Esophagus muscularis mucosa (tissue), 4 donors: ENCODE measurements at regions not wholly inside any gene's neighbourhood (a gene's known extent, or its start where the extent isn't known, plus 50 kb on each side); places are given as distances from the start of the nearest gene placed in this dataset.
"Not testable (repeated sequence)": the region's sequence is repeated elsewhere in the genome, so short reads cannot be mapped to it uniquely, and the experiment has no call there.

Experiments
- DNase-seq: peaks from one replicate; pipeline ENCODE4 v3.0.0-alpha.2; 2017; ENCODE audit errors: extremely low spot score
- H3K27ac ChIP-seq, 4 donors: fragments of 200-600 bp; sonication (generic); replicated peaks in 1 of 4; 1 replicate in 3 of 4; 2 replicates in 1 of 4; pipeline ENCODE4 v1.5.1; 2016 to 2019; ENCODE audit warnings: mild to moderate bottlenecking in 1 of 4
- H3K27me3 ChIP-seq, 4 donors: fragments of 200-600 bp; sonication (generic); one replicate each; pipeline versions ENCODE4 v1.5.1 to v1.6.0; 2016 to 2019
- H3K36me3 ChIP-seq, 4 donors: fragments of 200-600 bp; sonication (generic); one replicate each; pipeline ENCODE4 v1.5.1; 2016 to 2019
- H3K4me1 ChIP-seq, 4 donors: fragments of 200-600 bp; sonication (generic); one replicate each; pipeline ENCODE4 v1.5.1; 2016 to 2019
- H3K4me3 ChIP-seq, 4 donors: fragments of 200-600 bp; sonication (generic); 1 replicate in 2 of 4; 2 replicates in 2 of 4; pipeline ENCODE4 v1.5.1; 2016 to 2019; ENCODE audit warnings: mild to moderate bottlenecking in 4 of 4, moderate library complexity in 1 of 4
- H3K9me3 ChIP-seq, 4 donors: fragments of 200-600 bp; sonication (generic); 1 replicate in 3 of 4; 2 replicates in 1 of 4; pipeline ENCODE4 v1.5.1; 2016 to 2019
- EP300 ChIP-seq: sonication (generic); formaldehyde crosslinking; IDR thresholded peaks from one replicate; pipeline ENCODE4 v1.6.1; 2017; ENCODE audit warnings: antibody characterized with exemption
- POLR2A ChIP-seq: fragments of 450-650 bp; IDR thresholded peaks from one replicate; pipeline ENCODE4 v1.6.1; 2017; ENCODE audit warnings: antibody characterized with exemption, moderate library complexity, mild to moderate bottlenecking, low read depth
- POLR2AphosphoS5 ChIP-seq, 2 donors: sonication (generic); formaldehyde crosslinking; IDR thresholded peaks; one replicate each; pipeline ENCODE4 v1.6.1; 2017; ENCODE audit warnings: antibody characterized with exemption in 2 of 2
- WGBS: methylation state at CpG from one replicate; pipeline ENCODE4 v1.1.5; 2018; 5-methylcytosine and 5-hydroxymethylcytosine counted together
- intact Hi-C: fragments of 100-400 bp; cut with DNase I; formaldehyde crosslinking; loops from one replicate; pipeline ENCODE4 v1.15.1; 2023
- TF ChIP-seq, protein P1 (sequence below), 3 experiments: fragments of 200-600 bp in 2 of 3; fragments of 450-650 bp in 1 of 3; sonication (generic) in 2 of 3; IDR thresholded peaks; one replicate each; pipeline ENCODE4 v1.5.1; 2017 to 2019; ENCODE audit warnings: antibody characterized with exemption in 3 of 3, mild to moderate bottlenecking in 2 of 3, moderate library complexity in 1 of 3

DNA sequence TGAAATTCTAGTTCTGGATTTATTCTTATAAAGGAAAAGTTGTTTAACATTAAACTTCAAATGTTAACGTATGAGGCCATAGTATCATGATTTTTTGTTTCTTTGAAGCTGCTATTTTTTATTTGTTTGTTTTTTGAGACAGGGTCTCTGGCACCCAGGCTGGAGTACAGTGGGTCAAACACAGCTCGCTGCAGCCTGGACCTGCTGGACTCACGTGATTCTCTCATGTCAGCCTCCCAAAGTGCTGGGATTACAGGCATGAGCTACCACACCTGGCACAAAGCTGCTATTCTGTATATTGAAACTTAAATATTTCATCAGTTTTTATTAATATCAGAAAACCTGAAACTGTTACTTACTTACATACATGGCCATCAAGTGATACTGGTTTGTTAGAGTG is 89.5 kb upstream of the RPRM start:
- intact Hi-C loops: no loop called here
- 33% methylated on average over 3 of the region's 3 CpGs for WGBS
- TF ChIP-seq POLR2AphosphoS5 (IDR thresholded peaks at IDR 0.05): no peak
- no peak for TF ChIP-seq POLR2A
- TF ChIP-seq EP300: no peak
- TF ChIP-seq, protein P1, sequence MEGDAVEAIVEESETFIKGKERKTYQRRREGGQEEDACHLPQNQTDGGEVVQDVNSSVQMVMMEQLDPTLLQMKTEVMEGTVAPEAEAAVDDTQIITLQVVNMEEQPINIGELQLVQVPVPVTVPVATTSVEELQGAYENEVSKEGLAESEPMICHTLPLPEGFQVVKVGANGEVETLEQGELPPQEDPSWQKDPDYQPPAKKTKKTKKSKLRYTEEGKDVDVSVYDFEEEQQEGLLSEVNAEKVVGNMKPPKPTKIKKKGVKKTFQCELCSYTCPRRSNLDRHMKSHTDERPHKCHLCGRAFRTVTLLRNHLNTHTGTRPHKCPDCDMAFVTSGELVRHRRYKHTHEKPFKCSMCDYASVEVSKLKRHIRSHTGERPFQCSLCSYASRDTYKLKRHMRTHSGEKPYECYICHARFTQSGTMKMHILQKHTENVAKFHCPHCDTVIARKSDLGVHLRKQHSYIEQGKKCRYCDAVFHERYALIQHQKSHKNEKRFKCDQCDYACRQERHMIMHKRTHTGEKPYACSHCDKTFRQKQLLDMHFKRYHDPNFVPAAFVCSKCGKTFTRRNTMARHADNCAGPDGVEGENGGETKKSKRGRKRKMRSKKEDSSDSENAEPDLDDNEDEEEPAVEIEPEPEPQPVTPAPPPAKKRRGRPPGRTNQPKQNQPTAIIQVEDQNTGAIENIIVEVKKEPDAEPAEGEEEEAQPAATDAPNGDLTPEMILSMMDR (IDR thresholded peaks at IDR 0.05): no peak

DNA sequence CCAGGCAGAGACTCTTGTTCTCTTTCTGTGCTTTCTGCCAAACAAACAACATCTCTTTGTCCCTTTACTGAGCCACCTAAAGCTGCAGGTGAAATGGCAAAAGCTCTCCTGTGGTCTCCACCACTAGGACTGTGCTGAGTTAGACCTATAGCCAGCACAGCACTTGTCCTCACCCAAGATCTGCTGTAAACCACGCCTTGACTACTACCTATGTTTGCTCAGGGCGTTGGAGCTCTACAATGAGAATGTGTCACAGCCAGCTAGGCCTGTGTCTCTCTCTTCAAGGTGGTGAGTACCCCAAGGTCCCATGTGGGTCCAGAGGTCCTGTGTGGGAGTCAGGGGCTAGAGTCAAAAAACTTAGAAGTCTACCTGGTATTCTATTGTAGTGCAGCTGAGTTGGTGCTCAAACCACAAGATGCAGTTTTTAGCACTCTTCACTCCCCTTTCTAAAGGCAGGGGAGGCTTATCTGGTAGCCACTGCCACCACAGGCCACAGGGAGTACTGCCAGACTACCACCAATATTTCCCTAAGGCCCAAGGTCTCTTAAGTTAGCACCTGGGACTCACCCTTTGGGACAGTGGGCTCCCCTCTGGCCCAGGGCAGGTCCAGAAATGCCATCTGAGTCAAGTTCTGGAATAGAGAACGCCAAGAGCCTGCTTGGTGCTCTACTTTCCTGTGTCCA is 96.8 kb upstream of the RPRM start:
- intact Hi-C loops: no loop called here

More for the DNA sequence above, 89.5 kb upstream of the RPRM start:
- H3K36me3 ChIP-seq: no peaks in the 10 kb centered on the region
- H3K4me1 ChIP-seq: no peaks in the 10 kb centered on the region
- DNase-seq: no peak
- H3K4me3 ChIP-seq: no peak overlapping the region
- no peak overlapping the region for H3K27ac ChIP-seq
- H3K27me3 ChIP-seq: no peaks in the 10 kb centered on the region
- no peaks in the 10 kb centered on the region for H3K9me3 ChIP-seq

DNA sequence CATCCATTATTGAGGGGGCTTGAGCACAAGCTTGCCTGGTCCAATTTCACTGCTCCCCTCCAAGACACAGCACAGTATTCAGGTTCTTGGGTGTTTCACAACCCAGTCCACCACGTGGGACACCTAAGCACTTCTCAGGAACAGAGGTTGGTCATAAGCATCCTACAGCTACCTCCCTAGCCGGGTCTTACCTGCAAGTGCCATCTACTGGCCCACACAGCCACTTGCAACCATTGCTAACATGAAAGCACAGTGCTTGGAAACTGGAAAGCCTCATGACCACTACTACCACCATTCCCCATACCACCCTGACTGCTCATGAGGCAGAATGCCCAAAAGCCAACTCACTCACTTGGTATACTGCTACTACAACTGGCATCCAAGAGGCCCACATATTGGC is 105.7 kb upstream of the RPRM start:
- WGBS: 34% methylated on average over 2 of the region's 2 CpGs
- intact Hi-C loops: no loop called here

More for the DNA sequence above, 96.8 kb upstream of the RPRM start:
- TF ChIP-seq EP300 (no peak), POLR2A (no peak), POLR2AphosphoS5 (IDR thresholded peaks at IDR 0.05) (no peak)
- TF ChIP-seq, protein P1 (IDR thresholded peaks at IDR 0.05): no peak
- Histone ChIP-seq H3K4me1 (no peaks in the 10 kb centered on the region), H3K36me3 (no peaks in the 10 kb centered on the region), H3K4me3 (no peak overlapping the region), H3K27me3 (no peaks in the 10 kb centered on the region), H3K27ac (no peak overlapping the region), H3K9me3 (no peaks in the 10 kb centered on the region)
- DNase-seq: no peak
- no CpG with 5 or more reads among the region's 3 CpGs for WGBS

DNA sequence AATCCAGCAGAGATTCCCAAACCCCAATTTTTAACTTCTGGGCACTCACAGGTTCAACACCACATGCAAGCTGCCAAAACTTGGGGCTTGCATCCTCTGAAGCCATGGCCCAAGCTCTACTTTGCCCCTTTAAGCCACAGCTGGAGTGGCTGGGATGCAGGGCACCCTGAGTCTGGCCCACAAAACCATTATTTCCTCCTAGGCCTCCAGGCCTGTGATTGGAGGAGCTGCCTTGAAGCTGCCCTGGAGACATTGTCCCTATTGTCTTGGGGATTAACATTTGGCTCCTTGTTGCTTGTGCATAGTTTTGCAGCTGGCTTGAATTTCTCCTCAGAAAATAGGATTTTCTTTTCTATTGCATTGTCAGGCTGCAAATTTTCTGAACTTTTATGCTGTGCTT is 109.8 kb upstream of the RPRM start:
- intact Hi-C loops: no loop called here
- Histone ChIP-seq H3K27me3 (no peaks in the 10 kb centered on the region), H3K9me3 (peaks cover 0 to 19% (median 2%) of the 10 kb centered on the region in 4 donors), H3K36me3 (no peaks in the 10 kb centered on the region), H3K27ac (no peak overlapping the region), H3K4me3 (no peak overlapping the region), H3K4me1 (no peaks in the 10 kb centered on the region)
- TF ChIP-seq POLR2AphosphoS5 (IDR thresholded peaks at IDR 0.05): no peak
- no peak for TF ChIP-seq EP300
- TF ChIP-seq, protein P1 (IDR thresholded peaks at IDR 0.05): no peak
- TF ChIP-seq POLR2A: no peak
- DNase-seq: no peak

More for the DNA sequence above, 105.7 kb upstream of the RPRM start:
- TF ChIP-seq EP300: no peak
- TF ChIP-seq POLR2A: no peak
- TF ChIP-seq, protein P1 (IDR thresholded peaks at IDR 0.05): no peak
- TF ChIP-seq POLR2AphosphoS5 (IDR thresholded peaks at IDR 0.05): no peak
- Histone ChIP-seq H3K36me3 (no peaks in the 10 kb centered on the region), H3K4me3 (no peak overlapping the region), H3K27me3 (no peaks in the 10 kb centered on the region), H3K9me3 (peaks cover 0 to 13% (median 2%) of the 10 kb centered on the region in 4 donors), H3K27ac (no peak overlapping the region), H3K4me1 (no peaks in the 10 kb centered on the region)
- DNase-seq: no peak

DNA sequence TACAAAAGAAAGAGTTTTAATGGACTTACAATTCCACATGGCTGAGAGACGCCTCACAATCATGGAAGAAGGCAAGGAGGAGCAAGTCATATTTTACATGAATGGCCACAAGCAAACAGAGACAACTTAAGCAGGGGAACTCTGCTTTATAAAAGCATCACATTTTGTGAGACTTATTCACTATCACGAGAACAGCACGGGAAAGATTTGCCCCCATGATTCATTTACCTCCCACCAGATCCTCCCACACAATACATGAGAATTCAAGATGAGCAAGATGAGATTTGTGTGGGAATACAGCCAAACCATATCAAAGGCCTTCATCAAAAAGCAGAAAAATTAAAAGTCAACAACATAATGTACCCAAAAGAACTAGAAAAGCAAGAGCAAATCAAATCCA is 111.0 kb upstream of the RPRM start:
- 51% methylated on average over 3 of the region's 3 CpGs for WGBS
- TF ChIP-seq POLR2A: no peak
- TF ChIP-seq EP300: no peak
- no peak for TF ChIP-seq POLR2AphosphoS5 (IDR thresholded peaks at IDR 0.05)
- TF ChIP-seq, protein P1 (IDR thresholded peaks at IDR 0.05): no peak

DNA sequence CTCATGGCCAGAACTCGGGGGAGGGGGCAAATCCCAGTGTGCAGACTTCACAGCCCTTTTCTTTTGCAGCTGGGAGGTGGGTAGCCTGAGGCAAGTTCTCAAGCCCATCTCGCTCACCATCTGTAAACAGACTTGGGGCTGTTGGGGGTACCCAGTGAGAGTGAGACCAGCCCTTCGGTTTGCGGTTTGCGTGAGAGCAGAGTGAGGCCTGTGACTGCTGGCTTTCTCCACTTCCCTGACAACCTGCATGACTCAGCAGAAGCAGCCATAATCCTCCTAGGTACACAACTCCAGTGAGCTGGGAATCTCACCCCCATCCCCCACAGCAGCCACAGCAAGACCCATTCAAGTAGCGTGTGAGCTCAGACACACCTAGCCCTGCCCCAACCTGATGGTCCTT is 114.5 kb upstream of the RPRM start:
- DNase-seq, H3K4me1 ChIP-seq, H3K27ac ChIP-seq, intact Hi-C loops, H3K36me3 ChIP-seq, H3K27me3 ChIP-seq, H3K4me3 ChIP-seq: not testable (repeated sequence)
- WGBS: 91% methylated on average over 6 of the region's 6 CpGs
- peaks cover 0 to 14% (median 0%) of the 10 kb centered on the region in 4 donors for H3K9me3 ChIP-seq

More for the DNA sequence above, 111.0 kb upstream of the RPRM start:
- no peak overlapping the region for H3K4me3 ChIP-seq
- no peaks in the 10 kb centered on the region for H3K27me3 ChIP-seq
- no peaks in the 10 kb centered on the region for H3K4me1 ChIP-seq
- intact Hi-C loops: no loop called here
- H3K9me3 ChIP-seq: peaks cover 0 to 19% (median 2%) of the 10 kb centered on the region in 4 donors
- no peak overlapping the region for H3K27ac ChIP-seq
- no peak for DNase-seq
- H3K36me3 ChIP-seq: no peaks in the 10 kb centered on the region
